NK-92 (cell line): ENCODE measurements at regions not wholly inside any gene's neighbourhood (a gene's known extent, or its start where the extent isn't known, plus 50 kb on each side); places are given as distances from the start of the nearest gene placed in this dataset.
"Not testable (repeated sequence)": the region's sequence is repeated elsewhere in the genome, so short reads cannot be mapped to it uniquely, and the experiment has no call there.

Experiments used
- DNase-seq: peaks from one replicate; lab custom pipeline; 2025; ENCODE audit not compliant: unreplicated experiment; lab: John Stamatoyannopoulos, UW

GRCh38 chr17:26936645-26937044 lies 357.3 kb upstream of the WSB1 start:
- not testable (repeated sequence) for DNase-seq

- not testable (repeated sequence) for DNase-seq
Measured at GRCh38 chr17:26937750-26938322, 356.1 kb upstream of the WSB1 start.

GRCh38 chr17:26939755-26940154 lies 354.2 kb upstream of the WSB1 start:
- DNase-seq, result not testable (repeated sequence)

- DNase-seq, result not testable (repeated sequence)
Measured at GRCh38 chr17:26940587-26940986, 353.3 kb upstream of the WSB1 start.

- DNase-seq, result no peak
Measured at GRCh38 chr17:26962255-26963162, 331.4 kb upstream of the WSB1 start.

- no peak for DNase-seq
Measured at GRCh38 chr17:26963163-26963503, 330.8 kb upstream of the WSB1 start.

- DNase-seq, result not testable (repeated sequence)
Measured at GRCh38 chr17:26965898-26966624, 327.9 kb upstream of the WSB1 start.

GRCh38 chr17:26966625-26967179 lies 327.2 kb upstream of the WSB1 start:
- not testable (repeated sequence) for DNase-seq

- not testable (repeated sequence) for DNase-seq
Measured at GRCh38 chr17:26981845-26982425, 312.0 kb upstream of the WSB1 start.

- not testable (repeated sequence) for DNase-seq
Measured at GRCh38 chr17:26982563-26982962, 311.4 kb upstream of the WSB1 start.

- not testable (repeated sequence) for DNase-seq
Measured at GRCh38 chr17:26987851-26988250, 306.1 kb upstream of the WSB1 start.

- DNase-seq, result not testable (repeated sequence)
Measured at GRCh38 chr17:26994648-26995047, 299.3 kb upstream of the WSB1 start.

GRCh38 chr17:26996146-26996916 lies 297.6 kb upstream of the WSB1 start:
- not testable (repeated sequence) for DNase-seq

GRCh38 chr17:27007734-27008531 lies 286.0 kb upstream of the WSB1 start:
- not testable (repeated sequence) for DNase-seq

- no peak for DNase-seq
Measured at GRCh38 chr17:27009087-27009486, 284.8 kb upstream of the WSB1 start.

- DNase-seq, result not testable (repeated sequence)
Measured at GRCh38 chr17:27010138-27010537, 283.8 kb upstream of the WSB1 start.

- DNase-seq, result not testable (repeated sequence)
Measured at GRCh38 chr17:27030552-27030951, 263.4 kb upstream of the WSB1 start.

GRCh38 chr17:27038676-27039075 lies 255.2 kb upstream of the WSB1 start:
- DNase-seq, result no peak

GRCh38 chr17:27045039-27045438 lies 248.9 kb upstream of the WSB1 start:
- not testable (repeated sequence) for DNase-seq
